Sigmoid colon (tissue), 4 donors: ENCODE measurements at regions not wholly inside any gene's neighbourhood (a gene's known extent, or its start where the extent isn't known, plus 50 kb on each side); places are given as distances from the start of the nearest gene placed in this dataset.
"Not testable (repeated sequence)": the region's sequence is repeated elsewhere in the genome, so short reads cannot be mapped to it uniquely, and the experiment has no call there.

Experiments
- CTCF ChIP-seq, 4 experiments: fragments of 450-650 bp in 3 of 4; fragments of 200-600 bp in 1 of 4; IDR thresholded peaks; one replicate each; pipeline ENCODE4 v1.5.1; 2016 to 2019; ENCODE audit warnings: antibody characterized with exemption in 4 of 4, mild to moderate bottlenecking in 3 of 4, moderate library complexity in 2 of 4
- EP300 ChIP-seq, 4 donors: sonication (generic); formaldehyde crosslinking; IDR thresholded peaks; one replicate each; pipeline ENCODE4 v1.6.1; 2017; ENCODE audit warnings: antibody characterized with exemption in 4 of 4
- POLR2AphosphoS5 ChIP-seq, 4 donors: sonication (generic); formaldehyde crosslinking; IDR thresholded peaks; one replicate each; pipeline ENCODE4 v1.6.1; 2017; ENCODE audit warnings: antibody characterized with exemption in 4 of 4

- TF ChIP-seq POLR2AphosphoS5, EP300, CTCF (IDR thresholded peaks at IDR 0.05): not testable (repeated sequence)
Measured at GRCh38 chr5:62776592-62776991, 198.0 kb downstream of the LRRC70 start.
